Prostate gland (tissue), 2 donors: ENCODE measurements at regions not wholly inside any gene's neighbourhood (a gene's known extent, or its start where the extent isn't known, plus 50 kb on each side); places are given as distances from the start of the nearest gene placed in this dataset.

Experiments
- POLR2A ChIP-seq: fragments of 450-650 bp; IDR thresholded peaks from one replicate; pipeline ENCODE4 v1.6.1; 2016; ENCODE audit warnings: antibody characterized with exemption, mild to moderate bottlenecking
- POLR2AphosphoS5 ChIP-seq: sonication (generic); formaldehyde crosslinking; IDR thresholded peaks from one replicate; pipeline ENCODE4 v1.6.1; 2017; ENCODE audit warnings: antibody characterized with exemption
- TF ChIP-seq, protein P1 (sequence below), 4 experiments: fragments of 200-600 bp in 2 of 4; fragments of 450-650 bp in 2 of 4; sonication (generic) in 2 of 4; IDR thresholded peaks; 1 replicate in 3 of 4; 2 replicates in 1 of 4; pipeline ENCODE4 v1.5.1; 2016 to 2019; ENCODE audit warnings: antibody characterized with exemption in 4 of 4, mild to moderate bottlenecking in 2 of 4, moderate library complexity in 2 of 4

DNA sequence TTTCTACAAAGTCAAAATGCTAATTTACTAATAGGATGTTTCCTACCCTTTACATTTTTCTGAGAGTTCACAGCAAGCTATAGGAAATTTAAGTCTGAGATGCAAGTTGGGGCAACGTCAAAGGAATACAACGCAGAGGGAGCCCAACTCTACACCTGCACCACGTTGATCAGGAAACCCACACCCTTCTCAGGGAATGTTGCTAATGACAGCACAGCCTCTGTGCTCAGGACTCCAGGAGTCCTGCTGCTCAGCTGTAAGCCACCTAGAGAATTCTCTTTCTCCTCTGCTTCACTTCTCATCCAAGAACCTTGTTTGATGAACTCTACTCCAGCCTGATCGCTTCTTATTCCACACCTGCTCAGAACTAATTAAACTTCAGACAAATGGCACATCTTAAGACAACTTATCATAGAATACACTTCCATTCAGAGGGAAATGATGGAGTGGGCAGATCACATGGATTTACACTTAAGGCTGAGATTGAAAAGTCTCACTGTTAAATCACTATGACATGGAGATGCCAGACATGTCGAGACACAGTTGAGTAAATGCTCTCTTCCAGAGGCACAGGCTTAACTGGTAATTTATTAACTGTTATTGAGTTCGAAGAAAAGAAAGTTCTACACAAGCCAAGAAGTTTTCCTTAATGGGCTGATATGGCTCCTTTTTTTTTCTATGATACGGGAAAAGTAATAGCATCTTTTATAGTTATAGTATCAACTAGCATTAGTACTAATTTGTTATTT is 811.6 kb upstream of the ARGLU1 start:
- TF ChIP-seq POLR2A (no peak), POLR2AphosphoS5 (no peak)
- TF ChIP-seq, protein P1, sequence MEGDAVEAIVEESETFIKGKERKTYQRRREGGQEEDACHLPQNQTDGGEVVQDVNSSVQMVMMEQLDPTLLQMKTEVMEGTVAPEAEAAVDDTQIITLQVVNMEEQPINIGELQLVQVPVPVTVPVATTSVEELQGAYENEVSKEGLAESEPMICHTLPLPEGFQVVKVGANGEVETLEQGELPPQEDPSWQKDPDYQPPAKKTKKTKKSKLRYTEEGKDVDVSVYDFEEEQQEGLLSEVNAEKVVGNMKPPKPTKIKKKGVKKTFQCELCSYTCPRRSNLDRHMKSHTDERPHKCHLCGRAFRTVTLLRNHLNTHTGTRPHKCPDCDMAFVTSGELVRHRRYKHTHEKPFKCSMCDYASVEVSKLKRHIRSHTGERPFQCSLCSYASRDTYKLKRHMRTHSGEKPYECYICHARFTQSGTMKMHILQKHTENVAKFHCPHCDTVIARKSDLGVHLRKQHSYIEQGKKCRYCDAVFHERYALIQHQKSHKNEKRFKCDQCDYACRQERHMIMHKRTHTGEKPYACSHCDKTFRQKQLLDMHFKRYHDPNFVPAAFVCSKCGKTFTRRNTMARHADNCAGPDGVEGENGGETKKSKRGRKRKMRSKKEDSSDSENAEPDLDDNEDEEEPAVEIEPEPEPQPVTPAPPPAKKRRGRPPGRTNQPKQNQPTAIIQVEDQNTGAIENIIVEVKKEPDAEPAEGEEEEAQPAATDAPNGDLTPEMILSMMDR (IDR thresholded peaks at IDR 0.05) = no peak
